Mesendoderm (in vitro differentiated cells): ENCODE measurements at regions not wholly inside any gene's neighbourhood (a gene's known extent, or its start where the extent isn't known, plus 50 kb on each side); places are given as distances from the start of the nearest gene placed in this dataset.
A peak's percentile ranks its signal among the peaks of the same experiment; 100 is the strongest.

Experiments used
- DNase-seq: peaks from one replicate; pipeline ENCODE4 v3.0.0; 2013
- H2AK5ac ChIP-seq: 2 replicates; pipeline ENCODE4 v1.6.1; 2013; ENCODE audit warnings: low read length, inconsistent platforms
- H2BK120ac ChIP-seq: 2 replicates; pipeline ENCODE4 v1.6.1; 2013; ENCODE audit warnings: low read depth, mild to moderate bottlenecking, low read length, moderate library complexity, mixed read lengths
- H2BK15ac ChIP-seq: replicated peaks from 2 replicates; pipeline ENCODE4 v1.6.1; 2013; ENCODE audit warnings: low read depth, mild to moderate bottlenecking, moderate library complexity
- H2BK5ac ChIP-seq: 2 replicates; pipeline ENCODE4 v1.6.1; 2013; ENCODE audit warnings: low read length, inconsistent platforms
- H3K18ac ChIP-seq: 2 replicates; pipeline ENCODE4 v1.6.1; 2013; ENCODE audit warnings: mild to moderate bottlenecking, low read length, mixed read lengths
- H3K23ac ChIP-seq: one replicate; pipeline ENCODE4 v1.6.1; 2013; ENCODE audit warnings: low read length
- H3K27ac ChIP-seq: 2 replicates; pipeline ENCODE4 v1.5.1; 2013; ENCODE audit warnings: low read depth, mild to moderate bottlenecking, inconsistent platforms, low read length, moderate library complexity
- H3K27me3 ChIP-seq: 2 replicates; pipeline ENCODE4 v1.6.1; 2013; ENCODE audit warnings: low read length, control low read depth, mild to moderate bottlenecking, inconsistent platforms; ENCODE audit not compliant: insufficient read depth, poor library complexity
- H3K36me3 ChIP-seq: 2 replicates; pipeline ENCODE4 v1.6.1; 2013; ENCODE audit warnings: low read length, inconsistent platforms; ENCODE audit not compliant: control insufficient read depth, insufficient read depth
- H3K4ac ChIP-seq: one replicate; pipeline ENCODE4 v1.6.1; 2013; ENCODE audit warnings: low read depth, mild to moderate bottlenecking, low read length, moderate library complexity
- H3K4me1 ChIP-seq: 2 replicates; pipeline ENCODE4 v1.6.1; 2013; ENCODE audit warnings: low read depth, low read length, inconsistent platforms; ENCODE audit not compliant: control insufficient read depth
- H3K4me2 ChIP-seq: 2 replicates; pipeline ENCODE4 v1.6.1; 2013; ENCODE audit warnings: low read length
- H3K4me3 ChIP-seq: 2 replicates; pipeline ENCODE4 v1.5.1; 2013; ENCODE audit warnings: mild to moderate bottlenecking, low read length
- H3K56ac ChIP-seq: one replicate; pipeline ENCODE4 v1.6.1; 2013; ENCODE audit warnings: low read length
- H3K79me1 ChIP-seq: 2 replicates; pipeline ENCODE4 v1.6.1; 2013; ENCODE audit warnings: low read length, inconsistent platforms
- H3K79me2 ChIP-seq: 2 replicates; pipeline ENCODE4 v1.6.1; 2013; ENCODE audit warnings: mild to moderate bottlenecking, low read length; ENCODE audit not compliant: control insufficient read depth, insufficient read depth
- H3K9ac ChIP-seq: 2 replicates; pipeline ENCODE4 v1.6.1; 2013; ENCODE audit warnings: low read length, inconsistent platforms
- H4K5ac ChIP-seq: one replicate; pipeline ENCODE4 v1.6.1; 2013; ENCODE audit warnings: low read length
- H4K8ac ChIP-seq: one replicate; pipeline ENCODE4 v1.6.1; 2013; ENCODE audit warnings: low read depth, mild to moderate bottlenecking, control low read depth, low read length, moderate library complexity
- WGBS: extraction: QIAGEN DNeasy Blood & Tissue Kit; methylation state at CpG from one replicate; pipeline ENCODE4 v1.1.7; 2013; ENCODE audit warnings: low lambda C conversion rate, missing lambda C conversion rate; ENCODE audit not compliant: insufficient coverage; ENCODE audit errors: extremely low coverage; 5-methylcytosine and 5-hydroxymethylcytosine counted together

- no peak overlapping the region for H2BK120ac ChIP-seq
- no peak overlapping the region for H3K27ac ChIP-seq
- no peak overlapping the region for H2BK15ac ChIP-seq
- no peaks in the 10 kb centered on the region for H3K36me3 ChIP-seq
- H3K79me2 ChIP-seq: no peaks in the 10 kb centered on the region
- H3K27me3 ChIP-seq: no peaks in the 10 kb centered on the region
- H3K79me1 ChIP-seq: no peaks in the 10 kb centered on the region
- no peak overlapping the region for H3K4me3 ChIP-seq
- no peak overlapping the region for H2AK5ac ChIP-seq
- no peak overlapping the region for H4K5ac ChIP-seq
- no peak overlapping the region for H3K23ac ChIP-seq
- no peak overlapping the region for H3K18ac ChIP-seq
- DNase-seq: no peak
- H3K4me1 ChIP-seq: no peaks in the 10 kb centered on the region
- no peak overlapping the region for H3K4ac ChIP-seq
- H4K8ac ChIP-seq: no peak overlapping the region
- H2BK5ac ChIP-seq: no peak overlapping the region
- H3K56ac ChIP-seq: no peak overlapping the region
- H3K4me2 ChIP-seq: no peak overlapping the region
- no peak overlapping the region for H3K9ac ChIP-seq
These were observed 462.8 kb upstream of the DPH6 start for GRCh38 chr15:36008719-36009118.

DNA sequence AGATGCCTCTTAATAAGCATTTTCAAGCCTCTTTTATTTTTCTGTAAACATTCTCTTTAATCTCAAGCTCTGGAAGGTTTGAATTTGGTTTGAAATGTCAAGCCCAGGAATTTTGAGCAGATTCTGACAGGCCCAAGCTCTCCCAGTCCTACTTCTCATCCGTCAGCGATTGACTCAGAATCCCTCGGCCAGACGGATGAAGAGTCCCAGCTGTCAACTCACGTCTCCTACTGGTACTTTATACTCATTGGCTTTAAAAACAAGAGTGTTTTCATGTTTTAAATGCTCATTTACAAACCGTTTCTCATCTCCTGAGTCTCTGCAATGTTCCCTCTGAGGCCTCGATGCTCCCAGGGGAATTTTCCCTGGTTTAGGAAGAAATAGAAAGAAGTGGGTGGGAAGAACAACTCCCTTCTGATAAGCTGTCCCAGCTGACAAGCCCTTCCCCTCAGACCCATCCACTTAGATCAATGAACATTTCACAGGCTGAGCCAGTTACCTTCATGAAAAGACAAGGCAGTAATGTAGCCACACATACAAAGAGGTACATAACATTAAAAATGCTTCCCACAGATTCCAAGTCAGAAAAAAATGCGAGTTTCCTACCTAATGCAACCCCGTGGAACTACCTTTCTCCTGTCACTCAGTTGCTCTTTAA, 478.2 kb upstream of the DPH6 start:
- no peak overlapping the region for H3K4ac ChIP-seq
- H2AK5ac ChIP-seq: no peak overlapping the region
- H3K27ac ChIP-seq: no peak overlapping the region
- H2BK15ac ChIP-seq: no peak overlapping the region
- no peaks in the 10 kb centered on the region for H3K36me3 ChIP-seq
- H3K23ac ChIP-seq: no peak overlapping the region
- no CpG with 5 or more reads among the region's 9 CpGs for WGBS
- H3K9ac ChIP-seq: no peak overlapping the region
- no peak overlapping the region for H2BK5ac ChIP-seq
- no peak overlapping the region for H3K4me3 ChIP-seq
- DNase-seq: no peak
- no peaks in the 10 kb centered on the region for H3K79me2 ChIP-seq
- H4K5ac ChIP-seq: no peak overlapping the region
- H3K79me1 ChIP-seq: no peaks in the 10 kb centered on the region
- H3K56ac ChIP-seq: no peak overlapping the region
- no peaks in the 10 kb centered on the region for H3K27me3 ChIP-seq
- H4K8ac ChIP-seq: no peak overlapping the region
- no peak overlapping the region for H2BK120ac ChIP-seq
- H3K4me1 ChIP-seq: no peaks in the 10 kb centered on the region
- H3K18ac ChIP-seq: no peak overlapping the region
- no peak overlapping the region for H3K4me2 ChIP-seq

DNA sequence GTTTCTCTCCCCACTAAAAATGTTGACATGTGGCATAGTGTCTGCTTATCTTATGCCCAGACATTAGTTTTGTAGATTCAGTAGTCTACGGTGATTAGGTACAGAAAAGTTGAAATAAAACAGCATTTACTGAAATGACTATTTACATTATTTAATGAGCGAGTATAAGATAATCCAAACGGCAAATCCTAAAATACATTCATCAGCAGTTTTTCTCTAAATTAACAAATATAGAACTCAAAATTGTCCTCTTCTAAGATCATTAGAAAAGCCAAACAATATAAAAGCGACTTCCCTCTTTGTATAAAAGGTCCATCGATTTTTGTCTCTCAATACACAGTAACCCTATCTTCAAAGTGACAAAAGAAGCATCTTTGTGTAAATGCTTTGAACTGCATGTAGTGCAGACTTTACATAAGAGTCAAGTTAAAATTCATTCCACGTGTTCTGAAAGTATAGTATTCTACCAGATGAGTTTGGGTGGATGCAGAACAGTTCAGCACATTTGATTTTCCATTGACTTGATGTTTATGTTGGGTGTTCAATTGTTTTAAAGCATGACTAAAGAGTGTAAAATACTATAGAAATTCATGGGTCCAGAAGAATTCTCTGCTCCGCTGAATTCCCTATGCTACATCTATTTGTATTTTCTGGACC, 480.8 kb upstream of the DPH6 start:
- Histone ChIP-seq H3K27me3 (no peaks in the 10 kb centered on the region), H3K4me3 (no peak overlapping the region)
- no CpG with 5 or more reads among the region's 7 CpGs for WGBS

GRCh38 chr15:36029606-36030210, 483.7 kb upstream of the DPH6 start:
- Histone ChIP-seq H3K9ac (no peak overlapping the region), H3K27me3 (no peaks in the 10 kb centered on the region), H4K5ac (no peak overlapping the region), H2AK5ac (no peak overlapping the region), H2BK120ac (no peak overlapping the region), H3K4me2 (no peak overlapping the region), H3K4me3 (no peak overlapping the region), H4K8ac (no peak overlapping the region), H3K18ac (no peak overlapping the region), H3K4me1 (no peaks in the 10 kb centered on the region), H3K36me3 (no peaks in the 10 kb centered on the region), H3K4ac (no peak overlapping the region), H2BK5ac (no peak overlapping the region), H2BK15ac (no peak overlapping the region), H3K23ac (no peak overlapping the region), H3K79me2 (no peaks in the 10 kb centered on the region), H3K27ac (no peak overlapping the region), H3K56ac (no peak overlapping the region), H3K79me1 (no peaks in the 10 kb centered on the region)
- no peak for DNase-seq
- no CpG with 5 or more reads among the region's 5 CpGs for WGBS

More for the DNA sequence above, 480.8 kb upstream of the DPH6 start:
- Histone ChIP-seq H2AK5ac (no peak overlapping the region), H3K18ac (no peak overlapping the region), H3K36me3 (no peaks in the 10 kb centered on the region), H3K4ac (no peak overlapping the region), H3K9ac (no peak overlapping the region), H2BK5ac (no peak overlapping the region), H3K79me2 (no peaks in the 10 kb centered on the region), H2BK15ac (no peak overlapping the region), H3K79me1 (no peaks in the 10 kb centered on the region), H3K4me2 (no peak overlapping the region), H4K8ac (no peak overlapping the region), H3K4me1 (no peaks in the 10 kb centered on the region), H3K56ac (no peak overlapping the region), H3K23ac (no peak overlapping the region), H3K27ac (no peak overlapping the region), H2BK120ac (no peak overlapping the region), H4K5ac (no peak overlapping the region)
- DNase-seq: no peak

- Histone ChIP-seq H3K36me3 (no peaks in the 10 kb centered on the region), H3K18ac (no peak overlapping the region), H3K9ac (no peak overlapping the region), H3K23ac (no peak overlapping the region), H2BK5ac (no peak overlapping the region), H3K79me2 (no peaks in the 10 kb centered on the region), H3K4me1 (no peaks in the 10 kb centered on the region), H3K4ac (no peak overlapping the region), H3K56ac (no peak overlapping the region), H3K79me1 (no peaks in the 10 kb centered on the region), H4K5ac (no peak overlapping the region), H3K27ac (no peak overlapping the region), H2BK15ac (no peak overlapping the region), H4K8ac (no peak overlapping the region), H3K4me3 (no peak overlapping the region), H2BK120ac (no peak overlapping the region), H2AK5ac (no peak overlapping the region), H3K4me2 (no peak overlapping the region), H3K27me3 (peaks cover 3% of the 10 kb centered on the region)
- WGBS: no CpG with 5 or more reads among the region's 5 CpGs
- peak; percentile 77 for DNase-seq
These were observed 494.1 kb upstream of the DPH6 start for GRCh38 chr15:36039996-36040572.
